Forelimb muscle (tissue), 1 donor: ENCODE measurements at regions not wholly inside any gene's neighbourhood (a gene's known extent, or its start where the extent isn't known, plus 50 kb on each side); places are given as distances from the start of the nearest gene placed in this dataset.

ENCODE experiments used
- DNase-seq: peaks from one replicate; pipeline ENCODE4 v3.0.0-alpha.2; 2013; ENCODE audit warnings: low read depth

- DNase-seq, result no peak
Measured at GRCh38 chr13:26942184-26942583, 181.6 kb upstream of the GPR12 start.

- DNase-seq, result no peak
Measured at GRCh38 chr13:26941345-26942174, 181.0 kb upstream of the GPR12 start.

GRCh38 chr13:26934096-26934495, 173.5 kb upstream of the GPR12 start:
- DNase-seq, result no peak

GRCh38 chr13:26932465-26932864, 171.9 kb upstream of the GPR12 start:
- no peak for DNase-seq

GRCh38 chr13:26929971-26930730, 169.6 kb upstream of the GPR12 start:
- DNase-seq, result peak; percentile 19

GRCh38 chr13:26927511-26927910, 166.9 kb upstream of the GPR12 start:
- no peak for DNase-seq

GRCh38 chr13:26926371-26926770, 165.8 kb upstream of the GPR12 start:
- DNase-seq, result no peak

DNA sequence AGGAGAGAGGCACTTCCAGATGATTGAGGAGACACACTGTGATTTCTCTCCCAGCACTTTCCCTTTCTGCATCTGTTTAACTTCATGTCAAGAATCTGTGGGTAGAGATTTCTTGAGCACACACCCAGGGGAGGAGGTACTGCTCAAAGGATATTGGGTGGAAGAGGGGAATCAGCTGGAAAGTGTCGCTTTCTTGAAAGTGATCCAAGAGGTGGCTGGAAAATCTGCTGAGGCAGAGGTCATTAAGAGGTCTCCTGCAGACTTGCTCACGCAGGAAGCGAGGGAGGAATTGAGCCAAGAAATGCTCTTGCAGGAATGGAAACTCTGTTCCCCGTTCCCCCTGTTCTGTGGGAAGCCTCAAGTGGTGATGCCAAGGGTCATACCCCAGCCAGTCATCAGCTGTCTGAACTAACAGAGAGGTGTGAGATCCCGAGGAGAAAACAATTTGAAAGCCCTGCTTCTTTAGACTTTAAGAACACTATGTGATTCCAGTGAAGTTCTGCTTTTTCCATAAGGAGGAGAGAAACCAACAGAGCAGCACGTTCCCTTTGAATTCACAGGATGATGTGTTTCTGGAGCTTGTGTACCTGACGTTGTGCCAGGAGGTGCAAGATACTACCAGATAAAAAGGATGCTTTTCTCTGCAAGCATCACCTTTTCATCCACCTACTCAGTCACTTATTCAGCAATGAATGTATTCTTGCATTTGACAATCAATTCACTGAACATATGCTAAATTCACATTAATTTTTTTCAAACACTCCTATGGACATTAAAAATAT, 163.4 kb upstream of the GPR12 start:
- DNase-seq, result no peak

GRCh38 chr13:26921918-26922317, 161.3 kb upstream of the GPR12 start:
- DNase-seq, result no peak

DNA sequence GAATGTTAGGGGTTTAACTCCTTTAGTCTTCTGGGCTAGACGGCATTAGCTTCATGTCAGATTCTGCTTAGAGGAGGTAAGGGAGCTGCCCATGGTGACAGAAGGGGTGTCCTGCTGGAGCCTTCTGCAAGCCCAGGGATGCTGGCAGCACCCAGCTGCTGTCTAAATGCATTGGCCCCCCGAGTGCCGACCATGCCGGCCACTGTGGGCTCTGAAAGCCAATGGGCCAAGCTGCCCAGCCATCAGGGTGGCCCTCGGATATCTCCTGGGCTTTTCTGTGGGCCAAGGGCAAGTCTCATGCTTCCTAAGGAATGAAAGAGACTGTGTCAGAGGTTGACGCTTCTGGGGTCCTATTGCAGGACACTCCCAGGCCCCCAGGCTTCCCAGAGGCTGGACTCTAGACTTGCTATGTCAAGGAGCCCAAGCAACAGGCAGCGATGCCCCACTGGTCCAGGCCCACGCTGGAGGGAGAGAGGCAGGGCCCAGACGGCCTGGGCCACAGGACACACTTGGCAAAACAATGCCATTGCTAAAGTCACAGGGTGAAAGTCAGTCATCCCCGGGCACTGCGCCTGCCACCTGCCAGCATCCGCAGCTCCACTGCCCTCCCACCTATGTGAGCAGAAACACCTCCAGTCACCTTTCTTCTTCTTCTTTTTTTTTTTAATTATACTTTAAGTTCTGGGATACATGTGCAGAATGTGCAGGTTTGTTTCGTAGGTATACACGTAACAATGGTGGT, 160.2 kb upstream of the GPR12 start:
- DNase-seq, result no peak

- no peak for DNase-seq
Measured at GRCh38 chr13:26919732-26920131, 159.1 kb upstream of the GPR12 start.

DNA sequence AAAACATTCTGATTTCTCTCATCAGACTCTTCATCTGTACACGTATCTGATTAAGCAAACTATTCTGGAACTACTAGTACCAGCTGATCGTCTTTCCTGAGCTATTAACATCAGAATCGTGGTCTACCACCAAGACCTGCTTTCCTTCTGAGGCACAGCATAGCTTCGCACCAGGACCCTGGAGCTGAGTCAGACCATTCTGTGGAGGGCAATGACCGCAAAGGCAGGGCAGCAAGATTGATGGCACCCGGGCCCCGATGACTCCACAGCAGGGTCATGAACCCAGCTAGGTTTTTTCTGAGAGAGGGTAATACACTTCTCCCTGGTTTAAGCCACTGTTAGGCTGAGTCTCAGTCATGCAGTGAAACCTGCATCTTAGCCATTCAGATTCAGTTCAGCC, 158.7 kb upstream of the GPR12 start:
- no peak for DNase-seq

- DNase-seq, result no peak
Measured at GRCh38 chr13:26914624-26915023, 154.0 kb upstream of the GPR12 start.

DNA sequence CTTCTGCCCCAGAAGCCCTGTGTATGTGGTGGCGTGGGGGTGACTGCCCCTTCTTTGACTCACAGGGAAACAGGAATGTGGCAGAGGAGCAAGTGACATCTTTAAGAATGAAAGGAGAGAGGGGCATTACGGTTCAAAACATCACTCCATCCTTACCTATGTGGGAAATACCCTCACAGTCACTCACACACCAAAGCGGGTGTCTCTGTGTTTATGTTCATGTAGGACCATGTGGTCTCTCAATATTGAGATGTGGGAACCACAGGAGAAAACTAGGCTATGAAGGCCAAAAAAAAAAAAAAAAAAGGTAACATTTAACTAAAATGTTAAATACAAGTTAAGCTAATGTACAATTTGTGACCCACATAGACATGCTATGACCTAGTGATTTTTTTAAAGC, 153.6 kb upstream of the GPR12 start:
- DNase-seq, result no peak

GRCh38 chr13:26910754-26911465, 150.3 kb upstream of the GPR12 start:
- DNase-seq, result no peak

DNA sequence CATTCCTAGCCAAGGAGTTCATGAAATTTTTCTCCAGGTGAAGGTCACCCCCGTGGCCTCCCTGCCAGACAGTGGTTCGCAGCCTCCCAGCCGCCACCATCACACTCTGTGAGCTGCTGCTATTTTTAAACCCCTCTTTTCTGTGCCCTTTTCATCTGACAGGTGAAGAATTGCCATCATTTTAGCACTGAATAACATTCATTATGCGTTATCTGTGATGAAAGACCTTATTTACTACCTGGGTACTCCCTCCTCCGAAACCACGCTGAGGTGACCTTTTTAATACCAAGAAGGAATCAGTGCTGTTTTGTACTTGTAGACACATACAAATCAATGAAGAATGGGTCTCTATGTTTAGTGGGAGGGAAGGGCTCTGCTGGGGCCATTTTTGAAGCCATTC, 148.9 kb upstream of the GPR12 start:
- no peak for DNase-seq

DNA sequence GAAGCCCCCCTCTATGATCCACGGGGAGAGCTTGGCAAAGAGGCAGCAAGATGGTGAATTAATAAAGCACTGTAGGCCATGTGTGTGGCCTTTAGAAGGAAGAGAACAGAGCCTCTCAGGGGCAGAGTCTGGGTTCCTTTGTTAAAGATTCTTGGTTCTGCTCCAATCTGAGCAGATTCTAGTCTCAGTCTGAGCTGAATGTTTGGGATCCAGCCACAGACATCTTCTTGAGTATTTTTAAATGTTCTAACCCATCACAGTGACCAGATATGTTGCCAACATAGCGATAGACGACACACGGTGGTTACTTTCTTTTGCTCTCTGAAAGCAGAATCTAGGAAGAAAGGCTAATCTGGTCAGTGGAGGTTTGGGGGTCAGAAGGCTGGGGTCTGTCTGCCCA, 147.5 kb upstream of the GPR12 start:
- DNase-seq, result no peak

- no peak for DNase-seq
Measured at GRCh38 chr13:26899202-26899601, 138.6 kb upstream of the GPR12 start.

- DNase-seq, result no peak
Measured at GRCh38 chr13:26897706-26898550, 137.3 kb upstream of the GPR12 start.
